ENCODE measurements at regions not wholly inside any gene's neighbourhood (a gene's known extent, or its start where the extent isn't known, plus 50 kb on each side); places are given as distances from the start of the nearest gene placed in this dataset.

DNA sequence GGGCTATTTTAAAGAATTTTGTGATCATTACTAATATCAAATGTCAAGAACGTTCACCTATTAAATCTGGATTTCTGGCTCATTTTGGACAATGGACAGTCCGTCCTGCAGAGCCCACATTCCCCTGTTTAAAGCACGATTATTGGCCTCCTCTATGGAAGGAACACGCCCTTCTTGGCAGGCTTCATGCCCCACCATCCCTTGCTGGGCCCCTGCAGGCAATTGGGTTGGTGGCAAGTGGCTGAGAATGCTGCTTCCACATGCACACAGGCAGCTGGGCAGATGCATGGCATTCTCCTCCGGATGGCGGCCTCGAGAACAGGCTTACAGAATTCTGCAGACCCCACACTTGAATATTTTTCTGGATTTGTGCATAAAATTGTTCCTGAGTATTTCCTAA lies 305.8 kb upstream of the MKI67 start:
- Mint-ChIP-seq H3K27ac (no peak overlapping the region), H3K4me1 (ENCODE audit: low read depth) (no peaks in the 10 kb centered on the region), H3K27me3 (ENCODE audit: insufficient read depth) (peaks cover 4% of the 10 kb centered on the region), H3K9me3 (peaks cover 70% of the 10 kb centered on the region), H3K36me3 (ENCODE audit: low read depth) (peaks cover 11% of the 10 kb centered on the region), H3K4me3 (no peak overlapping the region)
- TF ChIP-seq, protein P1, sequence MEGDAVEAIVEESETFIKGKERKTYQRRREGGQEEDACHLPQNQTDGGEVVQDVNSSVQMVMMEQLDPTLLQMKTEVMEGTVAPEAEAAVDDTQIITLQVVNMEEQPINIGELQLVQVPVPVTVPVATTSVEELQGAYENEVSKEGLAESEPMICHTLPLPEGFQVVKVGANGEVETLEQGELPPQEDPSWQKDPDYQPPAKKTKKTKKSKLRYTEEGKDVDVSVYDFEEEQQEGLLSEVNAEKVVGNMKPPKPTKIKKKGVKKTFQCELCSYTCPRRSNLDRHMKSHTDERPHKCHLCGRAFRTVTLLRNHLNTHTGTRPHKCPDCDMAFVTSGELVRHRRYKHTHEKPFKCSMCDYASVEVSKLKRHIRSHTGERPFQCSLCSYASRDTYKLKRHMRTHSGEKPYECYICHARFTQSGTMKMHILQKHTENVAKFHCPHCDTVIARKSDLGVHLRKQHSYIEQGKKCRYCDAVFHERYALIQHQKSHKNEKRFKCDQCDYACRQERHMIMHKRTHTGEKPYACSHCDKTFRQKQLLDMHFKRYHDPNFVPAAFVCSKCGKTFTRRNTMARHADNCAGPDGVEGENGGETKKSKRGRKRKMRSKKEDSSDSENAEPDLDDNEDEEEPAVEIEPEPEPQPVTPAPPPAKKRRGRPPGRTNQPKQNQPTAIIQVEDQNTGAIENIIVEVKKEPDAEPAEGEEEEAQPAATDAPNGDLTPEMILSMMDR (IDR thresholded peaks at IDR 0.05) = no peak
- DNase-seq = no peak

DNA sequence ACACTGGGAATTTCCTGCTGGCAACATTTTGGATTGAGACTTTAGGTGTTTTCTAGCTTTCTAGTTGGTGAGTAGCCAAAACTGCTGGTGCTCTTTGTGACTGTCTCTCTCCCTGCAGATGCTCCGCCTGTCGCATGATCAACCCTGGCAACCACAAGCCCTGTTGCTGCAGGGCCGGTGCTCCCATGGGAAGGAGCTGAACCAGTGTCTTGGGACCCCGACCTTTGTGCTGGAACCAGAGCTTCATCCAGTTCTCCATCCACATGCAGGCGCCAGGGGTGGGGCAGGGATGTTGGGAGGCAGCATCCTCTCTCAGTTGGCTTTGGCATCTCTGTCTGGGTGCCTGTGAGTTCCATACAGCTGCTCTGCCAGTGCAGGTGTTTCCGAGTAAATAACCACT lies 306.2 kb upstream of the MKI67 start:
- H3K27me3 Mint-ChIP-seq (ENCODE audit: insufficient read depth) = peaks cover 4% of the 10 kb centered on the region
- H3K36me3 Mint-ChIP-seq (ENCODE audit: low read depth) = peaks cover 7% of the 10 kb centered on the region
- no peaks in the 10 kb centered on the region for H3K4me1 Mint-ChIP-seq (ENCODE audit: low read depth)
- no peak overlapping the region for H3K4me3 Mint-ChIP-seq
- no peak overlapping the region for H3K27ac Mint-ChIP-seq
- no peak for DNase-seq
- H3K9me3 Mint-ChIP-seq = peaks cover 70% of the 10 kb centered on the region
- TF ChIP-seq, protein P1 (IDR thresholded peaks at IDR 0.05) = no peak

GRCh38 chr10:128435811-128436210 lies 309.6 kb upstream of the MKI67 start:
- H3K4me1 Mint-ChIP-seq (ENCODE audit: low read depth) = no peaks in the 10 kb centered on the region

GRCh38 chr10:128437786-128438345 lies 311.6 kb upstream of the MKI67 start:
- Mint-ChIP-seq H3K4me3 (no peak overlapping the region), H3K4me1 (ENCODE audit: low read depth) (no peaks in the 10 kb centered on the region), H3K36me3 (ENCODE audit: low read depth) (peaks cover 10% of the 10 kb centered on the region), H3K27ac (no peak overlapping the region), H3K27me3 (ENCODE audit: insufficient read depth) (peaks cover 2% of the 10 kb centered on the region; the same call in 1 of the 2 replicates), H3K9me3 (peaks cover 69% of the 10 kb centered on the region)
- TF ChIP-seq, protein P1 (IDR thresholded peaks at IDR 0.05) = no peak
- no peak for DNase-seq

More at GRCh38 chr10:128435811-128436210, 309.6 kb upstream of the MKI67 start:
- Mint-ChIP-seq H3K36me3 (ENCODE audit: low read depth) (peaks cover 10% of the 10 kb centered on the region), H3K4me3 (no peak overlapping the region), H3K27me3 (ENCODE audit: insufficient read depth) (peaks cover 2% of the 10 kb centered on the region; the same call in 1 of the 2 replicates), H3K27ac (no peak overlapping the region), H3K9me3 (peaks cover 72% of the 10 kb centered on the region)
- DNase-seq = no peak
- TF ChIP-seq, protein P1 (IDR thresholded peaks at IDR 0.05) = no peak

DNA sequence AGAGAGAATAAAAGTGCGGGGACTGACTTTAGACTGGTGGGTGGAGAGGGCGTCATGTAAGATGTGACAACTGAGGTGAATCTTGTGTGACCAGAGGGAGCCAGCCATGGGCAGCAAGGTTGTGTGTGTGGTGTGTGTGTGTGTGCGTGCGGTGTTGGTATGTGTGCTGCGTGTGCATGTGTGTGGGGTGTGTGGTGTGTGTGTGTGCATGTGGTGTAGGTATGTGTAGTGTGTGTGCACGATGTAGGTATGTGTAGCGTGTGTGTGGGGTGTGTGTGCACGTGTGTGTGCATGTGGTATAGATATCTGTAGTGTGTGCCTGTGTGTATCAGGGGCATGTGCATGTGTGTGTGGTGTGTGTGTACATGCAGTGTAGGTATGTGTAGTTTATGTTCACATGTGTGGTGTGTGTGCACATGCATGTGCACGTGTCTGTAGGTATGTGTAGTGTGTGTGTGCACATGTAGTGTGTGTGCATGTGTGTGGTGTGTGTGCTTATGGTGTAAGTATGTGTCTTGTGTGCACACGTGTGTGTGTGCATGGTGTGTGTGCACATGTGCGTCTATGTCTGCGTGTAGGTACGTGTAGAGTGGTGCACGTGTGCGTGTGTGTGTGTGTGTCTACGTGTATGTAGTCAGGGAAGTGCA lies 312.3 kb upstream of the MKI67 start:
- Mint-ChIP-seq H3K4me1 (ENCODE audit: low read depth) (no peaks in the 10 kb centered on the region), H3K27ac (no peak overlapping the region), H3K27me3 (ENCODE audit: insufficient read depth) (peaks cover 2% of the 10 kb centered on the region; the same call in 1 of the 2 replicates), H3K4me3 (no peak overlapping the region), H3K36me3 (ENCODE audit: low read depth) (peaks cover 10% of the 10 kb centered on the region), H3K9me3 (peaks cover 63% of the 10 kb centered on the region)
- no peak for DNase-seq
- TF ChIP-seq, protein P1 (IDR thresholded peaks at IDR 0.05) = no peak

All from HFFc6 (cell line).